ENCODE measurements at regions not wholly inside any gene's neighbourhood (a gene's known extent, or its start where the extent isn't known, plus 50 kb on each side); places are given as distances from the start of the nearest gene placed in this dataset.

DNA sequence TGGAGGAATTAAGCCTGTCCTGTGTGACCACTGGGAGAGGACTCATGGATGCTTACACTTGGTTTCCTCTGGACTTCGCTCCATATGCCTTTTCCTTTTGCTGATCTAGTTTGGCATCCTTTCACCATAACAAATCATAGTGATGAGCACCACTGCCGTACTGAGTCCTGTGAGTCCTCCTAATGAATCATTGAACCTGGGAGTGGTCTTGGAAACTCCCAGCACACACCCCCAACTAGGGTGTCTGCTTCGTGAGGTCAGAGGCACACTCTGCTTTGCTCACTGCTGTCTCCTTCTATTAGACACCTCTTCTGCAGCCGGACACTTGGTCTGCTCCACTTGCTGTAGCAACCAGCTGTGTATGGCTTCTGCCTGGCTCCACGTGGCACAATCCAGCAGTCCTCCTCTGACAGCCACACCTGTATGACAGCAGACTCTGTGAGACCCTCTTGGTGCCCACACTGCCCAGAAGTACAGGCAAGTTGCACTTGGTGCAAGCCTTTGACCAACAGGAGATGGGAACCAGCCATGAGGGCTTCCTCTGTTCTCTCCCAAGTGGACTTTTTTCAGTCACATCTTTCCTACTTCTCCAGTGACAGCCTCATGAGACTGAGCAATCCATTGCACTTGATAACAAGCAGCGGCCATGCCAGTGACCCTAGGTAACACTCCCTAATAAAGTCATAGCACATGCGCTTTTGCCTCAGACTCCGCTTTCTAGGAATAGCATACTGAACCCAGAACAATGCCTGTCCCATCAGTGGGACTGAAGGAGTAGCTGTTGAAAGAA, 65.0 kb upstream of the HMGXB4 start:
- TF ChIP-seq MAZ (IDR thresholded peaks at IDR 0.05; ENCODE audit: borderline replicate concordance, low read depth, low read length) (no peak), NFE2L2 (IDR thresholded peaks at IDR 0.05; ENCODE audit: low read depth, low read length) (no peak), USF2 (IDR thresholded peaks at IDR 0.05; ENCODE audit: low read depth, low read length) (no peak), RAD21 (IDR thresholded peaks at IDR 0.05; ENCODE audit: low read length) (no peak), POLR2A (IDR thresholded peaks at IDR 0.05; ENCODE audit: low read depth, low read length) (no peak), MAFK (IDR thresholded peaks at IDR 0.05; ENCODE audit: low read depth, low read length) (no peak), ELK1 (IDR thresholded peaks at IDR 0.05; ENCODE audit: borderline replicate concordance, low read depth, low read length) (no peak), SMC3 (IDR thresholded peaks at IDR 0.05; ENCODE audit: low read depth, low read length) (no peak), MXI1 (IDR thresholded peaks at IDR 0.05; ENCODE audit: borderline replicate concordance, low read depth, low read length) (no peak), CEBPB (IDR thresholded peaks at IDR 0.05; ENCODE audit: low read depth, low read length) (no peak)
- peak; percentile 5 for DNase-seq
- dilution Hi-C loops (cut with HindIII; ENCODE audit: low sequenced_read_pairs, unreplicated experiment), result no loop called here

More for the DNA sequence above, 65.0 kb upstream of the HMGXB4 start:
- WGBS, 2 experiments (ENCODE audit: extremely low coverage in 2 of 2, insufficient read length in 1 of 2), result 39% methylated on average over 5 of the region's 8 CpGs; no CpG with 5 or more reads in 1 of the 2 experiments
- POLR2A ChIA-PET (ENCODE audit: unreplicated experiment), result no interaction called here
- Histone ChIP-seq H4K8ac (ENCODE audit: low read depth in 2 of 2, low read length in 2 of 2) (no peak overlapping the region), H3K79me1 (ENCODE audit: low read depth in 1 of 2, low read length in 2 of 2) (no peaks in the 10 kb centered on the region), H2AFZ (replicated peaks; ENCODE audit: low read length, poor library complexity) (no peak overlapping the region), H2BK120ac (ENCODE audit: low read depth, low read length) (no peak overlapping the region), H2AK9ac (replicated peaks; ENCODE audit: low read depth, low read length, poor library complexity) (no peak overlapping the region), H4K20me1 (ENCODE audit: insufficient read depth, low read length) (no peaks in the 10 kb centered on the region), H3K4me2 (ENCODE audit: low read depth, low read length) (no peak overlapping the region), H2BK15ac (ENCODE audit: low read depth, low read length) (no peak overlapping the region), H2BK20ac (ENCODE audit: low read depth, low read length) (no peak overlapping the region), H3K27me3 (ENCODE audit: control insufficient read depth, insufficient read depth, low read length) (peaks cover 2% of the 10 kb centered on the region; the same call in 1 of the 2 replicates), H2BK5ac (ENCODE audit: low read depth, low read length, poor library complexity, severe bottlenecking) (no peak overlapping the region), H3K14ac (replicated peaks; ENCODE audit: low read depth, low read length) (no peak overlapping the region), H3K9me1 (ENCODE audit: insufficient read depth, low read length) (no peaks in the 10 kb centered on the region), H3K4me1 (ENCODE audit: control insufficient read depth, insufficient read depth, low read length) (no peaks in the 10 kb centered on the region), H3K4me3 (ENCODE audit: insufficient read depth, low read depth, low read length) (no peak overlapping the region), H4K91ac (ENCODE audit: insufficient read depth, low read depth, low read length) (no peak overlapping the region), H3K9me3 (ENCODE audit: control insufficient read depth, insufficient read depth, low read length) (peaks cover 2% of the 10 kb centered on the region; the same call in 1 of the 2 replicates), H3K27ac (ENCODE audit: insufficient read depth, low read length) (no peak overlapping the region), H3K36me3 (ENCODE audit: control insufficient read depth, insufficient read depth, low read length) (no peaks in the 10 kb centered on the region), H3K23ac (ENCODE audit: low read depth, low read length) (no peak overlapping the region), H2AK5ac (ENCODE audit: low read depth, low read length) (no peak overlapping the region), H3K9ac (ENCODE audit: low read depth, low read length) (no peak overlapping the region), H3K4ac (ENCODE audit: low read depth, low read length) (no peak overlapping the region), H4K5ac (ENCODE audit: low read depth, low read length) (no peak overlapping the region), H3K18ac (ENCODE audit: low read depth, low read length) (no peak overlapping the region), H3K56ac (ENCODE audit: extremely low read depth, insufficient read depth, low read length) (no peak overlapping the region)
- CTCF ChIA-PET, result no interaction called here
- no TSS peak for BruUV-seq (replicated peaks)
- intact Hi-C loops (cut with micrococcal nuclease), result no loop called here
- no peak for ATAC-seq (ENCODE audit: low read depth)
- in situ Hi-C loops (cut with MboI; ENCODE audit: low sequenced_read_pairs), result no loop called here
